Stimulated activated CD4-positive, alpha-beta T cell treated with anti-CD3 and anti-CD28 coated beads, Interleukin-12 subunit alpha, Interleukin-12 subunit beta, amount 100 ng/mL, for 24 hours (primary cell): ENCODE measurements at regions not wholly inside any gene's neighbourhood (a gene's known extent, or its start where the extent isn't known, plus 50 kb on each side); places are given as distances from the start of the nearest gene placed in this dataset.

Experiments
- DNase-seq, 2 experiments: peaks; one replicate each; pipeline ENCODE4 v3.0.0-alpha.2; 2020; ENCODE audit warnings: low read depth in 2 of 2

DNA sequence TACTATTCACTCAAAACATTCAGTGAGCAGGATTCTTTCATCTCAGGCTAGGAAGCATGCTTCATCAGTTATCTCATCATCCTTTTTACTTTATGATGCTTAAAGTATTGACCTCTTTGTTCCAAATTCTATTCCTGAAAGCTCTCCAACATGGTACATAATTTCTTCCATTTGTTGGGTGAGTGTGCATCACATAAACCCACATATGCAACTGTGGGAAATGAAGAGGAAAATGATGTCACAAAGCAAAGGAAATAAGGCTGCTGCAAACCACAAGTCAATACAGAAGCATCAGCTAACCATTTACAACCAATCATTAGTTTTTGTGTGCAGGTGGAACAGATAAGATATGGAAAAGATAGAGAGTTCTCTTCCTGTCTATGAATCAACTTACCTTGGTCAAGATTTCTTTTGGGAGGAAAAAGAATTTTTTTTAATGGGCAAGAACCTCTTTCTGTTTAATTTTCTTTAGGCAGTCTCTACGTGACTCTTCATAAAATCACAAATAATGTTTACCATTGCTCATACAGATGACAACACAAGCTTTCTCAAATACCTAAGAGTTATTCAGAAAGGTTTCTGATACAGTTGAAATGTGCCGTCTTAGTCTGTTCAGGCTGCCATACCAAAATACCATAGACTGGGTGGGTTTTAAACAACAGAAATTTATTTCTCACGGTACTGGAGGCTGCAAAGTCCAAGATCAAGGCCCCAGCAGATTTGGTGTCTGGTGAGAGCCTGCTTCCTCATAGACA, 259.9 kb downstream of the ADGRG6 start:
- no peak for DNase-seq

DNA sequence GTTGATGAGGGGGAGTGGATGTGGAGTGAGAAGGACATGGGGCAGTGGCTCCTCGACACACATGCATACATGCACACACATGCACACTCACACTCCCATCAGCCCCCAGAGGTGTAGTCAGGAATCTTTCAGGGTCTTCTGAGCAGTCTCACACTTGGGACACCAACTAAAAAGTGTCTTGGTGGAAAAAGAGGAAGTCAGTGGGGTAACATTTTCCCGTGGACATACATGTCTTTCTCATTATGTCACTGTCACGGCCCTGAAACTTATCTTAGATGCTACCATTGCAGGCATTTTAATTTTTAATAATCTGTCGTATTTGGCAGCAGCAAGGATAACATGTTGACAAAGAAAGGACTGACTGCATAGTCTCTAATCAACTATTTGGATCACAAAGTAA, 261.1 kb downstream of the ADGRG6 start:
- DNase-seq, result no peak

DNA sequence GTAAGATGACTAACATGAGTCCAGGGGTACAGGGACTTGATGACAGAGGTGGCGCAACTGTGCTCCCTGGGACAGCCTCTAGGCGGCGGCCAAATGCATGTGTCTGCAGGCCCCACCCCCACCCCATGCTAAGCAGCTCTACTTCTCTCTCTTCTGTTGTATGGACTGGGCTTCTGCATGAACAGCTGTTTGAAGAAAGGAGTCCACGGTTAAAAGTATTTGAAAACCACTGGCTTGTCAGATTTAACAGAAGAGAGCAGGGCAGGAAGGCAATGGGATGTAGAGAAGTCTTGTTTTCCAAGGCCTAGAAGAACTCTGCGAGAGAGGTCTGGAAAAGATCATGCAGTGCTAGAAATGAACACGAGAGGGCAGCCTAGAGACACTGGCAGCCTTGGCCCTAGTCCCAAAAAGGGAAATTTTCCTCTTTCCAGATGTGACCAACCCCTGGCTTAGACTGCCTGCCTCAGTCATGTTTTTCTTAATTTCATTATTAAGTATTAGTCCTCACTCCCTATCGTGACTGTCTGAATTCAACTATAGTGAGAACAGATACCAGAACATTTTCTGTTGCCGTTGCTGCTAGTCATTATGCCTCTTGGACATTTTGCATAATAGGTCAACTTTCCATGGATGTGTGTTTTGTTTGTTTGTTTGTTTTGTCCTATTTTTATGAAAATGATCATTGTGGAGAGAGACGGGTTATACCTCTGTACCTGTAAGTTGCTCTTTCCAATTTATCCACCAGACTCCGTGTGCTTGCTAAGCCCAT, 265.0 kb downstream of the ADGRG6 start:
- DNase-seq, result peak; percentile 23 to 60

DNA sequence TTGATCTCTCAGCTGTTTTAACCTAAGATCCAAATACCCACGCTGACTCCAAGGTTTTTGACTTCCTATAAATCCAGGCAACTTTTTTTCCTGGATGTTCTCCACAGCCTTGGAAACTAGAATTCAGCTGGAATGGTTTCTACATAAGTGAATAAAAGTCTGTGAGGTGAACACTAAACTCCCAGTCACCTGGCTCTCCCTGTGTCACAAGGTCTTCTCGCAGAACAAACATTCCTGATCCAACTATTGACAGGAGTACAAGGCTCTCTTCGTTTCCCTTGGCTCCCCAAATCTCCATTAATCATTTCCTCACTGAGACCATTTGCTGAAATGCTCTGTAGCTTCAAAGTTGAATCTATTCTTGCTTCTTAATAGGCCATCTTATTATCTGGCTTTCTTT, 265.7 kb downstream of the ADGRG6 start:
- DNase-seq, result no peak

DNA sequence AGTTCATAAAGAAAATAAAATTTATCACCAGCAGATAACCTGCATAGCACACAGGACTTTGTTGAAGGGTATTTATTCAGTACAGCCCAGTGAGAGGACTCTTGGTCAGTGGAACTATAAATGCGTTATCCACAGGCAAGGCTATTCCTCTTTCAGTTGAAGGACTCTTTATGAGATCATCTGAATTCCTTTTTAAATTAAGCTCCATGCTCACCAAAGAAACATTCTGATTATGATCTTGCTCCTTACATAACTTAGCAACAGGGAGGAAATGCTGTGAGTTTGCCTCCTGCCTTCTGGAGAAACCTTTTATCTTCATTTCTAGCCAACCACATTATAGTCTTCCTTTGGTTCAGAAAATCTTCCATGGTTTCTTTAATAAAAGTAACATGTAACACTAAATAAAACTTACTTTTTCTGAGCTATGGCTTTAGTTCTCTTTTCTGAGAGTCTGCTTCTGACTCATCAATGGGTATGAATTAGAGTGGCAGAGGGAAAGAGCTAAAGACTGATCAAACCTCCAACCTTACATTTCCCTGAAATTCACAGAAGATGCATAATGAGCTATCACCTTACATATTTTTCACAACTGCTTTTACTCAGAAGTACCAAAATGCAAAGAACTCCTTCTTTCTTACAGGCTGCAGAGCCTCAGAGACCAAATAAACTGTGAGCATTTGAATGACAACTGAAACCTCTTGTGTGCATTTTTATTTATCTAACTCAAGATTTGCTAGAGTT, 267.2 kb downstream of the ADGRG6 start:
- no peak for DNase-seq

DNA sequence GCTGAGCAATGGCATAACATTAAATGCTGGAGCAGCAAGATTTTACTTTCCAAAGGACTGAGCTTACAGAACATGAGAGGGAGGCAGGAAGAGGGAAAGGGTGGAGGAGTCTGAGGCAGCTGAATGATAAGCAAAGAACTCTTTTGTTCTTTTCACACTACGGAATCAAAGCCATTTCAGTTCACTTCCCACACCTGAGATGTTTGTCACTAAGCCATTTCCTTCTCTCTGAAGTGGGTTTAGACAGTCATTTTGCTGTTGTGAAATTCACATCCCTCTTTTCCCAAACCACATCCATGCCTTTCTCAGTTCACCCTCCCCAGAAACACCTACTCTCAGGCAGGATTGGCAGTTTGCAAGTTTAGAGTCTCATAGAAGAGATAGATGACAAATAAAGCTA, 267.9 kb downstream of the ADGRG6 start:
- DNase-seq, result no peak

DNA sequence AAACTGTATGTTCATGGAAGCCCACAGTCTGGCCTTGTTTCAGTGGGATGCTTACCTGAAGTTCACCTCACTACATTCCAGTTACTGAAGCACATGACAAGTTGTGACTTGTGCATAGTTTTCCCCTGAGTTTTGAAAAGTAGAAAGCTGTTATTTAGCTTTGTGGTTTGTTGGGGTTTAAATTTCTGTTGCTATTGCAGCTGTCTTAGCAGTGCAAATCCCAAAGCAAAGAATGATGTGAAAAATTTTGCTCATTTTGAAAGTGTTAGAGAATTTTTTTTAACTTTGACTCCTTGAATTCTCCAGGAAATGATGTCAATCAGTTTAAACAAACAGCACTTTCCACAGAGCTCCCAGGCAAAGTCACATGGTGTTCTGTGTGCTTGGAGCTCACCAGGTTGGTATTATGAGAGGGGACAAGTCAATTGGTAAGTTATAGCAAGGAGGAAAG, 268.4 kb downstream of the ADGRG6 start:
- DNase-seq, result no peak

DNA sequence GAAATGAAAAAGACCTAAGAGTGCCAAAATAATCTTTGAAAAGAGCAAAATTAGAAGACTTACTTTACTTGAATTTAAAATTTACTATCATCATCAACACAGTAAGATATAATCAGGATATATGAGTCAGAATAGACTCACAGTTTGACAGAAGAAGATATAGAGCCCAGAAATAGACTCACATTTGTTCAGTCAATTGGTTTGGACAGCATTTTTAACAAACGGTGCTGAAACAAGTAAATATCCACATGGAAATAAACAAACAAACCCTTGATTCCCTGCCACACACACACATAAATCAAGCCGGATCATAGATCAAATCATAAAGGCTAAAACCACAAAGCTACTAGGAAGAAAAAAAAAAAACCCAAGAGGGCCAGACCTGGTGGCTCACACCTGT, 291.1 kb downstream of the ADGRG6 start:
- no peak for DNase-seq

DNA sequence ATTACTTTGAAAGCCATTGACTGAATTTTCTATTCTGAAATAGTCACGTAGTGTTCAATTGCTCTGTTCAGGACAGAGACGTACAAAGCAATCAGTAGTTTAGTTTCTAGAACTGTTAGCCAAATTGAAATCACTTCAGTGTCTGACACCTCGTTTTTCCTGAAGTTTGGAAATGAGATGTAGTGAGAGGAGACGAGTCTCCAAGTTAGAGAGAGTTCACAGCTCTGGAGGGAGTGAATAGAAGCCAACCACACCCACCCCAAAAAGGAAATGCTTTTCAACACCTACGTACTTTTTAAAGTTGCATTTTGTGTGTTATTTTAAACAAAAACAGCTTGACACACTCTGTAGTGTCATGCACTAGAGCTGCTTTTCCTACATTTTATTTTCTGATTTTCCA, 296.0 kb downstream of the ADGRG6 start:
- no peak for DNase-seq

DNA sequence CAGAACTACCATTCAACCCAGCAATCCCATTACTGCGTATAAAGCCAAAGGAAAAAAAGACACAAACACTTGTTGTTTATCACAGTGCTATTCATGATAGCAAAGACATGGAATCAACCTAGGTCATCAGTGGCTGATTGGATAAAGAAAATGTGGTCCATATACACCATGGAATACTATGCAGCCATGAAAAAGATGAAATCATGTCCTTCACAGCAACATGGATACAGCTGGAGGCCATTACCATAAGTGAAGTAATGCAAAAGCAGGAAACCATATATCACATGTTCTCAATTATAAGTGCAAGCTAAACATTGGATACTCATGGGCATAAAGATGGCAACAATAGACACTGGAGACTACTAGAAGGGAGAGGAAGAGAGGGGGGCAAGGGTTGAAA, 299.6 kb downstream of the ADGRG6 start:
- no peak for DNase-seq

DNA sequence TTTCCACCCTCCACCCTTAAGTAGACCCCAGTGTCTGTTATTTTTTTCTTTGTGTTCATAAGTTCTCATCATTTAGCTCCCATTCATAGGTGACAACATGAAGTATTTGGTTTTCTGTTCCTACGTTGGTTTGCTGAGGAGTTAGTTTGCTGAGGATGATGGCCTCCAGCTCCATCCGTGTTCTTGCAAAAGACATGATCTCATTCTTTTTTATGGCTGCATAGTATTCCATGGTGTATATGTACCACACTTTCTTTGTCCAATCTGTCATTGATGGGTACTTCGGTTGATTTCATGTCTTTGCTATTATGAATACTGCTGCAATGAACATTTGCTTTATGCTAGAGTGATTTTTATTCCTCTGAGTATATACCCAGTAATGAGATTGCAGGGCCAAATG, 301.2 kb downstream of the ADGRG6 start:
- no peak for DNase-seq

DNA sequence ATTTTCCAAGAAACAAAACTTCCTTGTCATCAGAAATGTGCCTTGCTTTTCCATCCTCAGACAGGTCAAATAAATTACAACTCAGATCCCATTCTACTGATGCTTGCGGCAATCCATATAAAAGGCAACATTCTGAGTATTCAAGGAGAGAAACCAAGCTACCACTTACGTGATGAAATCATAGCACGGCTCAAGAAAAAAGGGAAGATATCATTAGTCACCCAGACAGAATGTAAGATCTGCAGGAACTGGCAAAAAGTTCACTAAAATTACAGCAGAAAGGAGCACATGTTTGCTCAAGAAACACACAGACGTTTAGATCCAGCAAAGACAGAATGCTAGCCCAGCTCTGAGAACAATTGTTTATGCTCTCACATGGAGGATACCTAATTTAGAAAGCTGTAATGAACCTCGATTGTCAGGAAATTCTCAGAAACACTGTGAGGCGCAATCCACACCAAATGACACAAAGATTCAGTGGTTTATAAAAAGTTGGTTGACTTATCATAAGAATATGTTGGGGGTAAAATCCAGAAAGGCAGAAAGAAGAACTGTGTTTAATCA, 304.2 kb downstream of the ADGRG6 start:
- DNase-seq, result no peak

DNA sequence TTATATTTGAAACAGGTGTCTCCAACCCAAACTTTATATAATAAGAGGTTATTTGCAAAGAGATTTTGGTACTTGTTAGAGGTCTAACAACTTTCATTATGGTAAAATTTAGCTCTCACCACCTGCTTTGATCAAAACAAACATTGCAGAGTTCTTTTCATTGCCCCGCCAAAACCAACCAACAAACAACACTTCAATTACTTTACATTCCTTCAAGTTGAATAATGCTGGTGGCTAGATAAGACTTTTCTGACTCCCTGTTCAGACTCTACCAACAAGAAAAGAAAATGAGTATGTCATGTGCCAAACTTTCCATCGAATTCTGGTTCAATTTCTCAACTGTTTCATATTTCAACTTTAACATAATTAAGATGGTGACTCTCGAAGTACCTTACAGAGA, 311.1 kb downstream of the ADGRG6 start:
- no peak for DNase-seq

DNA sequence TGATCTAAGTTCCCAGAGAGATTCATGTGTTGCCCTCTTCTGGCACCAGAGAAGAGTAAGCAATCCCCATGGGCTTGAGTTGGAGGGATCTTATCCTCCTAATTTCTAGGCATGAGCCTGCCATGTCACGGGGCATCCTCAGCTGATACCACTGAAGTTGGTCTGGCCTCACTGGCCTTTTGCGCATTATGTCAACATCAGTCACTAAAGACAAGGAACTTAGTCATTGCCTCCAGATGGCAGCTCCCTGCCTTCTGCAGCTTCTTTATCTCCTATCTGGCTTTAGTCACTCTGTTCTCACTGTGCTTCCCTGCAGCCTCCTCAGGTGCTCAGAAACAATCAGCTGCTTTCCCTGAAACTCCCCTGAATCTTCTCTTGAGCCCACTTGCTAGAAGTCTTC, 312.2 kb downstream of the ADGRG6 start:
- DNase-seq, result no peak

DNA sequence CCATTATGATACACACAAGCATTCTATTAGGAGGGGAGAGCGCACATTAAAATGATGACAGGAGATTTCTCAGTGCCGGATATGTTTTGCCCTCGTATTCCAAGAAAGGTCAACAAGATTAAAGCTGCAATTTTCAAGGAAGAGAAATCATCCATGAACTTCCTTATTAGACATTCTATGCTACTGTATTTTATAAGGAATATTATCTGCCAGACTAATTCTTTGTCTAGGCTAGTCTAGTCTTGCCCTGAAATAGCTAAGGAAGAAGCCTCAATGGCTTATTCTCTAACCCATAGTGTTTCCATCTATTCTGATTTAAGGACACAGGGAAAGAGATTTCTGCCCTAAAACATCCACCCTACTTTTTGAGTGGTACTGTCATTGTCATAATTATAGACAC, 315.4 kb downstream of the ADGRG6 start:
- no peak for DNase-seq

DNA sequence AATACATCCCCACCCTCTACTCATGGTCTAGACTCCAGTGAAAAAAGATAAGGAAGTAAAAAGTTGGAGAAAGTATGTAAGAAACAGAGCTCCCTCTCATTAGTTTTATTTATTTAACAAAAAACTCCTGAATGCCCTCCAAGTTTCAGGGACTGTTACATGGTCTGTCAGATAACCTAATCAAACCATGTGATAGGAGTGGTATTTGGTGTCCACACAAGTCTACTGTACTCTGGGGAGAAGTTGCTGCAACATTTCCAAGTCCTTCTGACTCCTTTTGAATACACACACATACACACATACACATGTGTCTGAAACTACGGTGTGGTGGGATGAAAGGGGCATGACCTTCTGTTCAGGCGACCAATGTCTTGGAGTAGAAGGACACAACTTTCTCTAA, 320.0 kb downstream of the ADGRG6 start:
- no peak for DNase-seq

DNA sequence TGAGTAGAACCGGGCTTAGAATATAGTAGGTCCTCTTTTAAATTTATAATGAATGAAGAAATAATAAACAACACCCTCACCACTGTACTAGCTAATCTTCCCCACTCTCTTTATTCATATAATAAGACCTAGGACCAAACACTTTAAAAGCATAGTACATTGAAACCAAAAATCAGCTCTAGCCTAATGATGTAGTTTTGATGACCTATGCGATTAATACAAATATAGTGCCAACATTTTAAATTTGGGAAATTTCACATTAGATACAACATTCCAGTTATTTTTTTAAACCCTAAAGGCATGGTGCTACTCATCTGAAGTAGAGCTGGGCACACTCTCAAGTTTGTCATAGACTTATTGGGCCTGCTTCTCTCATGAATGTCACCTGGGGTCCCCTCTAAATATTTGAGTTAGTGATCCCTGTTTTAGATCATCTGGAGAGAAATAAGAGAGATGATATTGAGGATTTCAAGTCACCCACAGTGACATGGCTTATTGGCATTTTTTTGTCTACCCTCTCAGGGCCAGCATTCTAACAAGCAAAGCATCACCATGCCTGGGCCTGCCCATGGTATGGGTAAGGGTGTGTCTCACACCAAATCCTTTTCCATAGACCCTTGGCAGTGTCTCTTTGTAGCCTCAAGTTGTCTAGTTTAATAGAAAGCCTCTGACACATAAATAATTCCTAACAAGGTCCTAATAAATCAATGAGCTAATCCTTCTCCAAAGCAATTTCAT, 319.8 kb downstream of the HIVEP2 start:
- DNase-seq, result no peak

DNA sequence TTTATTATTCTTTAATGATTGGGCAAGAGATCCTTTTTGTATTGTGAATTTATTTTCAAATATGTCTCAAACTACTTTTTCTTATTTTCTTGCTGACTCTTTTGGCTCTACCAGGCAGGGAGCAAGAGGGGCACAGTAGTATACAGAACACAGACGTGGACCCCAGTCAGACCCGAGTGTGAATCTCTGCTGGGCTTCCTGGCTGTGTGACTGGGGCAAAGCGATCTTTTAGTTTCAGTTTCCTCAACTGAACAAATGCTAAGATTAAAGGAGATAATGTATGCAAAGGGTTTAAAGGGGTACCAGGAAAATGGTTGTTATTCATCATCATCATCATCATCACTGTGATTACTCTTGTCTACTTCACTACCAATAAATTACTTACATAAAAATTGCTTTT, 317.5 kb downstream of the HIVEP2 start:
- DNase-seq, result no peak

DNA sequence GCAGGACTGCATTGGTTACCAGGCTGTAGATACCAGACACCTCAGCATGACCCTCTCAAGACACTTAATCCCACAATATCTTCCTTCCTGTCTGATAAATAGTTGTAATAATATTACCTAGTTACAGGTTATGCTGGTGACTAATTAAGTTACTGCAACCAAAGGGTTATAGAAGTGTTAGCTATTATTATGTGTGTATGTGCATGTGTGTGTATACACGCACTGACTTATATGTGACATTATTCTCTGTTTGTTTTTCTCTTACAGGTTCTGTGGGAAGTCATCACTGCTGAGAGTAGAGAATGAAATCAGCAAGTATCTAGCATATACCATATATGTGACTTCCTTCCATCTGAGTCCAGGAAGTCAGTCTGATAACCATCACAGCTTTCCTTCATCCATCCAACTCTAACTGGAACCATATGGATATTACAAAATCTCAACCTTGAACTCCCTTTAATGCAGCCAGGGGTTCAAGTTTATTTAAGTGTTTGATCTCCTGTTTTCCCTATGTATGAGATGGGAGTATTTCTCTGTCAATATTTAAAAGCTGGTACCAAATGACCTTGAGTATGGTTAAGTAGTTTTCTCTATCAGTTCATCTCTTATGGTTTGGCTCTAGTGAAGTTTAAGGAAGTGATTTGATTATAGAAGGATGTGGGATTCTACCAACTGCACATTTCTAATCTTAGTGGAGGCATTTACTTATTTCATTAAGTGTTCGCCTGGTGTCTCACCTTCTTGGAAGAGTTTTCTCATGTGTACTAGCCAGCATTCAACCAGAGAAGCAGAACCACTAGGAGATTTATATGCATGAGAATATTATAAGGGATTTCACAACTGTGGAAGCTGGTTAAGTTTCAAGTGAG, 313.2 kb downstream of the HIVEP2 start:
- DNase-seq, result no peak

DNA sequence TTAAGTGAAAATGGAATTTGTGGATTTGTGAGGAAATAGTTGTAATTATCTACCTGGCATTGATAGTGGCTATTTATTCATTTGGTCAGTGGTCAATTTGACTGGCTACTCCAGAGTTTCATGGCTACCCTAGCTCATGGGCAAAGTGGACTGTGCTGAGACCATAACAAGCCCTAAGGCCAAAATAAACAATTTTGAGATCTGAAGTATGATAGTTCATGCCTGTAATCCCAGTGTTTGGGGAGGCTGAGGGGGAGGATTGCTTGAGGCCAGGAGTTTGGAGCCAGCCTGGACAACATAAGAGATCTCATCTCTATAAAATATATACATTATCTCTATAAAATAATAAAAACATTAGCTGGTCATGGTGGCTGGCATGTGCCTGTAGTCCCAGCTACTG, 311.7 kb downstream of the HIVEP2 start:
- DNase-seq, result no peak

DNA sequence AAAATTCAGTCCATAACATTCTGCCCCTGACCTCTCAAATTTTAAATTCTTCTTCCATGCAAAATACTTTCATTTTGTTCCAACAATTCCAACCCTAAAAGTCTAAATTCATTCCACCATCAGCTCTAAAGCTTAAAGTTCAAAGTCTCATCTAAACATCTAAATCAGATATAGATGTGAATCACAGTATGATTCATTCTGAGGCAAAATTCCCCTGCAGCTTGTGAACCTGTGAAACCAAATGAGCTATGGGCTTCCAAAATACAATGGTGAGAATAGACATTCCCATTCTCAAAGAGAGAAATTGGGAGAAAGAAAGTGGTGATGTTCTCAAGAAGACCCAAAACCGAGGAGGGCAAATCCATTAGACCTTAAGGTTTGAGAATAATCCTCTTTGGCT, 309.8 kb downstream of the HIVEP2 start:
- no peak for DNase-seq
